CD4-positive, alpha-beta T cell (primary cell): ENCODE measurements at regions not wholly inside any gene's neighbourhood (a gene's known extent, or its start where the extent isn't known, plus 50 kb on each side); places are given as distances from the start of the nearest gene placed in this dataset.
A peak's percentile ranks its signal among the peaks of the same experiment; 100 is the strongest.
"Not testable (repeated sequence)": the region's sequence is repeated elsewhere in the genome, so short reads cannot be mapped to it uniquely, and the experiment has no call there.

ENCODE experiments used
- ATAC-seq: fragments of 200-7000 bp; cut with Tn5 transposase; one replicate; pipeline ENCODE4 v1.10.0; 2022; ENCODE audit warnings: mild to moderate bottlenecking; ENCODE audit not compliant: poor library complexity
- CTCF ChIA-PET: fragments of 350-600 bp; sonication (Branson Sonifier 250); formaldehyde crosslinking; loops from one replicate; lab custom pipeline; 2021; ENCODE audit warnings: antibody characterized with exemption, inconsistent platforms; lab: Charles Lee
- POLR2A ChIA-PET: fragments of 350-600 bp; sonication (Branson Sonifier 250); formaldehyde crosslinking; loops from one replicate; lab custom pipeline; 2021; ENCODE audit warnings: antibody characterized with exemption, inconsistent platforms; lab: Charles Lee
- DNase-seq, 14 experiments: peaks; one replicate each; pipeline ENCODE4 v3.0.0-alpha.2; 2013 to 2020; ENCODE audit warnings: mixed read lengths in 2 of 14
- H3K27ac ChIP-seq, 2 donors: one replicate each; pipeline versions ENCODE4 v1.5.1 to v1.7.0; 2013; ENCODE audit warnings: low read length in 2 of 2, low read depth in 1 of 2, mild to moderate bottlenecking in 1 of 2
- H3K27me3 ChIP-seq, 2 experiments: 1 replicate in 1 of 2; 2 replicates in 1 of 2; pipeline versions ENCODE4 v1.6.1 to v1.7.0; 2013; ENCODE audit warnings: low read length in 2 of 2, control low read depth in 1 of 2, mild to moderate bottlenecking in 1 of 2, moderate library complexity in 1 of 2; ENCODE audit not compliant: insufficient read depth in 2 of 2, control insufficient read depth in 1 of 2
- H3K36me3 ChIP-seq: one replicate; pipeline ENCODE4 v1.6.1; 2013; ENCODE audit warnings: low read length, control low read depth; ENCODE audit not compliant: insufficient read depth
- H3K4me1 ChIP-seq: one replicate; pipeline ENCODE4 v1.6.1; 2013; ENCODE audit warnings: low read length, control low read depth; ENCODE audit not compliant: insufficient read depth
- H3K4me3 ChIP-seq: one replicate; pipeline ENCODE4 v1.5.1; 2013; ENCODE audit warnings: mild to moderate bottlenecking, low read length, moderate library complexity
- H3K9me3 ChIP-seq, 2 experiments: 1 replicate in 1 of 2; 2 replicates in 1 of 2; pipeline versions ENCODE4 v1.6.1 to v1.7.0; 2013; ENCODE audit warnings: low read length in 2 of 2, mild to moderate bottlenecking in 2 of 2, control low read depth in 1 of 2, moderate library complexity in 1 of 2; ENCODE audit not compliant: control insufficient read depth in 1 of 2, insufficient read depth in 1 of 2
- H3K27ac Mint-ChIP-seq: one replicate; pipeline ENCODE4 v1.8.0; 2020; ENCODE audit warnings: mixed read lengths
- H3K27me3 Mint-ChIP-seq: one replicate; pipeline ENCODE4 v1.8.0; 2021; ENCODE audit warnings: mixed read lengths
- H3K36me3 Mint-ChIP-seq: one replicate; pipeline ENCODE4 v1.8.0; 2021; ENCODE audit warnings: low read depth, mixed read lengths
- H3K4me1 Mint-ChIP-seq: one replicate; pipeline ENCODE4 v1.8.0; 2021; ENCODE audit warnings: low read depth, mixed read lengths
- H3K4me3 Mint-ChIP-seq: one replicate; pipeline ENCODE4 v1.8.0; 2020; ENCODE audit warnings: mild to moderate bottlenecking, mixed read lengths
- H3K9me3 Mint-ChIP-seq: one replicate; pipeline ENCODE4 v1.8.0; 2020; ENCODE audit warnings: mixed read lengths
- intact Hi-C, 2 experiments: fragments of 100-400 bp; cut with DNase I in 1 of 2; cut with micrococcal nuclease in 1 of 2; formaldehyde crosslinking; loops; one replicate each; pipeline versions ENCODE4 v1.15.1 to v1.9.0; 2023 to 2025; cut with DNase I, micrococcal nuclease
- TF ChIP-seq, protein P1 (sequence below): fragments of 200-600 bp; IDR thresholded peaks from one replicate; pipeline ENCODE4 v1.8.0; 2022; ENCODE audit warnings: antibody characterized with exemption, mild to moderate bottlenecking

DNA sequence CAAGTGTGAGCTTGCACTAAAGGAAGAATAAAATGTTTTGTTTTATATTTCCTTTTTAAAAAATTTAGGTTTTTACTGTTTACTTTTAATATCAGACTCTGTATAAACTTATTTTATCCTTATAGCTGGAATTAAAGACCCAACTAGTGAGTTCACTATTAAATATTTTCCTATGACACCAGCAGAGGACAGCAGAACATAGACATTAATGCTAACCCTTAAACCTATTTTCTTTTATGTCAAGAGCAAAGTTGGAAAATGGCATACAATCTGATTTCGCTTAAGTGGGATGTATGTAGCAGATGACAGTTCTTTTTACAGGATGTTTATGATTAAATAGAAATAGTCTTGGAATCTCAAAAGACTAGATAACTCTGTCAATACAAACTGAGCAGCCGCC is 188.2 kb upstream of the XIRP2 start:
- ChIA-PET CTCF (no interaction called here), POLR2A (no interaction called here)
- H3K9me3 ChIP-seq = no peaks in the 10 kb centered on the region
- Mint-ChIP-seq H3K4me3 (no peak overlapping the region), H3K27ac (no peak overlapping the region), H3K4me1 (no peaks in the 10 kb centered on the region), H3K9me3 (no peaks in the 10 kb centered on the region), H3K27me3 (peaks cover 9% of the 10 kb centered on the region), H3K36me3 (no peaks in the 10 kb centered on the region)
- no peak overlapping the region for H3K4me3 ChIP-seq
- DNase-seq (peak in 2 of 14 experiments; percentile 10 to 11), ATAC-seq (no peak)
- H3K27ac ChIP-seq = no peak overlapping the region
- TF ChIP-seq, protein P1, sequence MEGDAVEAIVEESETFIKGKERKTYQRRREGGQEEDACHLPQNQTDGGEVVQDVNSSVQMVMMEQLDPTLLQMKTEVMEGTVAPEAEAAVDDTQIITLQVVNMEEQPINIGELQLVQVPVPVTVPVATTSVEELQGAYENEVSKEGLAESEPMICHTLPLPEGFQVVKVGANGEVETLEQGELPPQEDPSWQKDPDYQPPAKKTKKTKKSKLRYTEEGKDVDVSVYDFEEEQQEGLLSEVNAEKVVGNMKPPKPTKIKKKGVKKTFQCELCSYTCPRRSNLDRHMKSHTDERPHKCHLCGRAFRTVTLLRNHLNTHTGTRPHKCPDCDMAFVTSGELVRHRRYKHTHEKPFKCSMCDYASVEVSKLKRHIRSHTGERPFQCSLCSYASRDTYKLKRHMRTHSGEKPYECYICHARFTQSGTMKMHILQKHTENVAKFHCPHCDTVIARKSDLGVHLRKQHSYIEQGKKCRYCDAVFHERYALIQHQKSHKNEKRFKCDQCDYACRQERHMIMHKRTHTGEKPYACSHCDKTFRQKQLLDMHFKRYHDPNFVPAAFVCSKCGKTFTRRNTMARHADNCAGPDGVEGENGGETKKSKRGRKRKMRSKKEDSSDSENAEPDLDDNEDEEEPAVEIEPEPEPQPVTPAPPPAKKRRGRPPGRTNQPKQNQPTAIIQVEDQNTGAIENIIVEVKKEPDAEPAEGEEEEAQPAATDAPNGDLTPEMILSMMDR = no peak
- H3K27me3 ChIP-seq = no peaks in the 10 kb centered on the region
- intact Hi-C loops = loop anchor here in 1 of 2 experiments (2.0 to 5.0 kb wide), 2 partner anchors 512 to 1419 kb away; no protein-coding TSS in a partner anchor
- H3K4me1 ChIP-seq = no peaks in the 10 kb centered on the region
- H3K36me3 ChIP-seq = no peaks in the 10 kb centered on the region

DNA sequence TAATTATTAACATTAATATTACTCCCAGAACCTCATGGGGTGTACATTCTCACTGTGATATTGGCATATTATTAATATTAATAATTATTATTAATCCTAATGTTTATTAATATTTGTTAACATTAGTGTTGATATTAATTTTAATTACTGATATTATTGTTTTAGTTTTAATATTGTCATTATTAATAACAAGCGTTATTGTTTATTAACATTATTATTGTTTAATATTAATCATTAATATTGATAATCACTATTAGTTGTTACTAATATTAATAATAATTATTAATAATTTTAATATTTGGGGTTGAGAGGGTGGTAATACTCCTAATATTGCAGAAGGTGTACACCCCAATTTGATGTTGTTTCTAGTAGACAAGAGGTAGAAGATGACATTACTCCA is 193.1 kb upstream of the XIRP2 start:
- Histone ChIP-seq H3K4me3 (no peak overlapping the region), H3K9me3 (peaks cover 0 to 3% of the 10 kb centered on the region in 2 experiments), H3K27me3 (no peaks in the 10 kb centered on the region), H3K27ac (no peak overlapping the region), H3K36me3 (no peaks in the 10 kb centered on the region), H3K4me1 (no peaks in the 10 kb centered on the region)
- intact Hi-C loops = no loop called here
- ATAC-seq = no peak
- DNase-seq = no peak
- H3K27me3 Mint-ChIP-seq = peaks cover 9% of the 10 kb centered on the region
- POLR2A ChIA-PET = no interaction called here
- no peak overlapping the region for H3K27ac Mint-ChIP-seq
- CTCF ChIA-PET = no interaction called here
- no peak overlapping the region for H3K4me3 Mint-ChIP-seq
- peaks cover 7% of the 10 kb centered on the region for H3K9me3 Mint-ChIP-seq
- H3K36me3 Mint-ChIP-seq = no peaks in the 10 kb centered on the region
- TF ChIP-seq, protein P1 = no peak
- no peaks in the 10 kb centered on the region for H3K4me1 Mint-ChIP-seq

DNA sequence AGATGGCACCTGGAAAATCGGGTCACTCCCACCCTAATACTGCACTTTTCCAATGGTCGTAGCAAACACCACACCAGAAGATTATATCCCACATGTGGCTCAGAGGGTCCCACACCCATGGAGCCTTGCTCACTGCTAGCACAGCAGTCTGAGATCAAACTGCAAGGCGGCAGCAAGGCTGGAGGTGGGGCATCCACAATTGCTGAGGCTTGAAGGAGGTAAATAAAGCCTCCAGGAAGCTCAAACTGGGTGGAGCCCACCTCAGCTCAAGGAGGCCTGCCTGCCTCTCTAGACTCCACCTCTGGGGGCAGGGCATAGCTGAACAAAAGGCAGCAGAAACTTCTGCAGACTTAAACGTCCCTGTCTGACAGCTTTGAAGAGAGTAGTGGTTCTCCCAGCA is 192.0 kb upstream of the SCN7A start:
- H3K27ac ChIP-seq, H3K27me3 ChIP-seq, H3K4me3 Mint-ChIP-seq, POLR2A ChIA-PET, H3K36me3 Mint-ChIP-seq, H3K27me3 Mint-ChIP-seq, DNase-seq, CTCF ChIA-PET, H3K4me3 ChIP-seq, H3K4me1 Mint-ChIP-seq, H3K27ac Mint-ChIP-seq, H3K36me3 ChIP-seq, H3K9me3 ChIP-seq, H3K4me1 ChIP-seq, intact Hi-C loops, ATAC-seq, H3K9me3 Mint-ChIP-seq: not testable (repeated sequence)

DNA sequence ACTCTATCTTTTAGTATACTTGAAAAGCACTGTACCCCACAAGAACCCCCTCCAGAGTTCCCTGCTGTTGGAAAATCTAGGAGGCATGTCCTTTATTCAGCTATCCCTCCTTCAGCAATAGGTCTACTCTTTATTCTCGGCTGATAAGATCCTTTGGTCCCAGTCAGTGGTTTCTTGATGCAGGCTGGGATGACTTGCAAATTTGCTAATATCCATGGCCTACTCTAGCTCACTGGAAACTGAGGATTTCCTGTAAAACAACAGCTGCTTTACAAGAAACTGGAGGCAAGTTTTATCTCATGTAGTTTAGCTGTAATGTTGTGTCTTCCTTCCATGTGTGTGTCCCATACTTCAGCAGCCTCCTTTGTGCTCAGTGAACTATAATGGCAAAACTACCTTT is 183.9 kb upstream of the SCN7A start:
- Histone ChIP-seq H3K36me3 (no peaks in the 10 kb centered on the region), H3K4me3 (no peak overlapping the region), H3K27me3 (no peaks in the 10 kb centered on the region), H3K9me3 (no peaks in the 10 kb centered on the region), H3K4me1 (no peaks in the 10 kb centered on the region), H3K27ac (no peak overlapping the region)
- ChIA-PET CTCF (no interaction called here), POLR2A (no interaction called here)
- no peaks in the 10 kb centered on the region for H3K27me3 Mint-ChIP-seq
- H3K4me1 Mint-ChIP-seq = no peaks in the 10 kb centered on the region
- H3K4me3 Mint-ChIP-seq = no peak overlapping the region
- no peak for DNase-seq
- H3K9me3 Mint-ChIP-seq = no peaks in the 10 kb centered on the region
- H3K36me3 Mint-ChIP-seq = no peaks in the 10 kb centered on the region
- TF ChIP-seq, protein P1 = no peak
- H3K27ac Mint-ChIP-seq = no peak overlapping the region
- no peak for ATAC-seq
- intact Hi-C loops = no loop called here
